GM12891 (cell line): ENCODE measurements at regions not wholly inside any gene's neighbourhood (a gene's known extent, or its start where the extent isn't known, plus 50 kb on each side); places are given as distances from the start of the nearest gene placed in this dataset.

Source experiments
- PAX5 ChIP-seq: IDR thresholded peaks from 2 replicates; pipeline ENCODE4 v1.6.1; 2011; ENCODE audit warnings: low read length, moderate library complexity, mild to moderate bottlenecking; ENCODE audit not compliant: insufficient read depth, severe bottlenecking
- POLR2A ChIP-seq: IDR thresholded peaks from 2 replicates; pipeline ENCODE4 v1.6.1; 2011; ENCODE audit warnings: low read depth, low read length, control low read depth
- POLR2AphosphoS5 ChIP-seq: IDR thresholded peaks from 2 replicates; pipeline ENCODE4 v1.6.1; 2011; ENCODE audit warnings: low read depth, low read length, control low read depth
- TAF1 ChIP-seq: IDR thresholded peaks from 2 replicates; pipeline ENCODE4 v1.6.1; 2011; ENCODE audit warnings: low read depth, low read length, control low read depth

- no peak for TF ChIP-seq TAF1
- no peak for TF ChIP-seq POLR2A
- no peak for TF ChIP-seq POLR2AphosphoS5
- TF ChIP-seq PAX5, result no peak
Observed at GRCh38 chr13:72463561-72463960, 263.9 kb downstream of the MZT1 start.
